PFSK-1 (cell line): ENCODE measurements at regions not wholly inside any gene's neighbourhood (a gene's known extent, or its start where the extent isn't known, plus 50 kb on each side); places are given as distances from the start of the nearest gene placed in this dataset.

Source experiments
- FOXP2 ChIP-seq: optimal IDR thresholded peaks from 2 replicates; pipeline ENCODE3; 2011; ENCODE audit warnings: borderline replicate concordance, control low read depth, inconsistent platforms; ENCODE audit not compliant: insufficient read depth; ENCODE audit errors: extremely low read length, extremely low read depth
- POLR2AphosphoS5 ChIP-seq: IDR thresholded peaks from 2 replicates; pipeline ENCODE4 v1.6.1; 2012; ENCODE audit warnings: low read depth, mild to moderate bottlenecking, control low read depth, low read length, moderate library complexity
- REST ChIP-seq, 2 experiments: IDR thresholded peaks; 2 replicates each; pipeline versions ENCODE4 v1.6.1 to v1.8.0; 2011 to 2012; ENCODE audit warnings: low read depth in 2 of 2, low read length in 2 of 2, control low read depth in 1 of 2, inconsistent platforms in 1 of 2, mild to moderate bottlenecking in 1 of 2, moderate library complexity in 1 of 2; ENCODE audit not compliant: insufficient read depth in 1 of 2
- SIN3A ChIP-seq: IDR thresholded peaks from 2 replicates; pipeline ENCODE4 v1.6.1; 2012; ENCODE audit warnings: mild to moderate bottlenecking, low read length, moderate library complexity, borderline replicate concordance; ENCODE audit not compliant: insufficient read depth
- TAF1 ChIP-seq: IDR thresholded peaks from 2 replicates; pipeline ENCODE4 v1.6.1; 2012; ENCODE audit warnings: low read length, control low read depth, borderline replicate concordance; ENCODE audit not compliant: insufficient read depth

- TF ChIP-seq POLR2AphosphoS5 (no peak), SIN3A (no peak), REST (IDR thresholded peaks at IDR 0.05; ENCODE audit: insufficient read depth in 1 of 2, low read depth in 2 of 2, low read length in 2 of 2) (no peak), FOXP2 (no peak), TAF1 (no peak)
Measured at GRCh38 chr1:221994939-221995338, 253.1 kb upstream of the DUSP10 start.

GRCh38 chr1:221994274-221994698 lies 252.4 kb upstream of the DUSP10 start:
- TF ChIP-seq FOXP2 (no peak), TAF1 (no peak), SIN3A (no peak), REST (IDR thresholded peaks at IDR 0.05; ENCODE audit: insufficient read depth in 1 of 2, low read depth in 2 of 2, low read length in 2 of 2) (no peak), POLR2AphosphoS5 (no peak)

- TF ChIP-seq SIN3A, result no peak
- TF ChIP-seq REST (IDR thresholded peaks at IDR 0.05; ENCODE audit: insufficient read depth in 1 of 2, low read depth in 2 of 2, low read length in 2 of 2), result no peak
- TF ChIP-seq POLR2AphosphoS5, result no peak
- no peak for TF ChIP-seq FOXP2
- TF ChIP-seq TAF1, result no peak
Measured at GRCh38 chr1:221993444-221993948, 251.6 kb upstream of the DUSP10 start.

GRCh38 chr1:221992427-221992826 lies 250.5 kb upstream of the DUSP10 start:
- TF ChIP-seq TAF1 (no peak), REST (IDR thresholded peaks at IDR 0.05; ENCODE audit: insufficient read depth in 1 of 2, low read depth in 2 of 2, low read length in 2 of 2) (no peak), SIN3A (no peak), POLR2AphosphoS5 (no peak), FOXP2 (no peak)

- TF ChIP-seq REST (IDR thresholded peaks at IDR 0.05; ENCODE audit: insufficient read depth in 1 of 2, low read depth in 2 of 2, low read length in 2 of 2) (no peak), TAF1 (no peak), FOXP2 (no peak), POLR2AphosphoS5 (no peak), SIN3A (no peak)
Measured at GRCh38 chr1:221991221-221991620, 249.3 kb upstream of the DUSP10 start.
